MCF 10A (cell line): ENCODE measurements at regions not wholly inside any gene's neighbourhood (a gene's known extent, or its start where the extent isn't known, plus 50 kb on each side); places are given as distances from the start of the nearest gene placed in this dataset.

Source experiments
- BruUV-seq: library from RNA; stranded (reverse); fragments of 400-500 nt; replicated peaks from 2 replicates; lab custom pipeline; 2021; lab: Mats Ljungman, UMichigan
- CTCF ChIA-PET: fragments of 300-600 bp; sonication (Branson Sonifier 250); formaldehyde crosslinking; extraction: SDS; loops from one replicate; lab custom pipeline; 2021; ENCODE audit warnings: antibody characterized with exemption, inconsistent platforms; lab: Yijun Ruan, JAX
- POLR2A ChIA-PET: fragments of 300-600, 350-650 bp; sonication (Branson Sonifier 250); formaldehyde crosslinking; extraction: SDS; loops from one replicate; lab custom pipeline; 2020; ENCODE audit warnings: antibody characterized with exemption, inconsistent platforms; lab: Yijun Ruan, JAX
- DNase-seq: peaks from one replicate; pipeline ENCODE4 v3.0.0-alpha.2; 2018; ENCODE audit not compliant: unreplicated experiment
- H3K27ac Mint-ChIP-seq: one replicate; pipeline ENCODE4 v1.8.0; 2022; ENCODE audit warnings: mild to moderate bottlenecking, low read depth, mixed read lengths; ENCODE audit not compliant: unreplicated experiment
- H3K27me3 Mint-ChIP-seq: one replicate; pipeline ENCODE4 v1.8.0; 2022; ENCODE audit warnings: mixed read lengths; ENCODE audit not compliant: insufficient read depth, unreplicated experiment
- H3K36me3 Mint-ChIP-seq: one replicate; pipeline ENCODE4 v1.8.0; 2022; ENCODE audit warnings: mild to moderate bottlenecking, moderate library complexity, mixed read lengths; ENCODE audit not compliant: insufficient read depth, unreplicated experiment
- H3K4me1 Mint-ChIP-seq: one replicate; pipeline ENCODE4 v1.8.0; 2022; ENCODE audit warnings: mixed read lengths; ENCODE audit not compliant: insufficient read depth, unreplicated experiment
- H3K4me3 Mint-ChIP-seq: one replicate; pipeline ENCODE4 v1.8.0; 2022; ENCODE audit warnings: mild to moderate bottlenecking, moderate library complexity, mixed read lengths; ENCODE audit not compliant: unreplicated experiment
- H3K9me3 Mint-ChIP-seq: one replicate; pipeline ENCODE4 v1.8.0; 2022; ENCODE audit warnings: mixed read lengths; ENCODE audit not compliant: unreplicated experiment
- CTCF ChIP-seq: fragments of 200-600 bp; IDR thresholded peaks from one replicate; pipeline ENCODE4 v1.8.0; 2022; ENCODE audit warnings: antibody characterized with exemption, mild to moderate bottlenecking; ENCODE audit not compliant: unreplicated experiment
- intact Hi-C: fragments of 100-400 bp; cut with micrococcal nuclease; formaldehyde crosslinking; loops from 2 replicates; pipeline ENCODE4 v1.14.1; 2022

GRCh38 chr11:71109186-71109585 lies 143.2 kb downstream of the SHANK2 start:
- intact Hi-C loops = no loop called here
- no peaks in the 10 kb centered on the region for H3K36me3 Mint-ChIP-seq
- BruUV-seq = no TSS peak

GRCh38 chr11:71108013-71108865 lies 144.1 kb downstream of the SHANK2 start:
- ChIA-PET CTCF (no interaction called here), POLR2A (no interaction called here)
- Mint-ChIP-seq H3K27ac (no peak overlapping the region), H3K4me3 (no peak overlapping the region), H3K36me3 (no peaks in the 10 kb centered on the region), H3K27me3 (no peaks in the 10 kb centered on the region), H3K4me1 (no peaks in the 10 kb centered on the region), H3K9me3 (peaks cover 10% of the 10 kb centered on the region)
- DNase-seq = no peak
- TF ChIP-seq CTCF = no peak
- intact Hi-C loops = no loop called here
- BruUV-seq = no TSS peak

More at GRCh38 chr11:71109186-71109585, 143.2 kb downstream of the SHANK2 start:
- TF ChIP-seq CTCF = no peak
- Mint-ChIP-seq H3K4me1 (no peaks in the 10 kb centered on the region), H3K9me3 (peaks cover 10% of the 10 kb centered on the region), H3K27me3 (no peaks in the 10 kb centered on the region), H3K27ac (no peak overlapping the region), H3K4me3 (no peak overlapping the region)
- DNase-seq = no peak
- CTCF ChIA-PET = no interaction called here
- POLR2A ChIA-PET = no interaction called here

- Mint-ChIP-seq H3K4me1 (no peaks in the 10 kb centered on the region), H3K27ac (no peak overlapping the region), H3K36me3 (no peaks in the 10 kb centered on the region), H3K27me3 (no peaks in the 10 kb centered on the region), H3K4me3 (no peak overlapping the region), H3K9me3 (no peaks in the 10 kb centered on the region)
- no TSS peak for BruUV-seq
- ChIA-PET POLR2A (no interaction called here), CTCF (no interaction called here)
- intact Hi-C loops = no loop called here
- TF ChIP-seq CTCF = no peak
- no peak for DNase-seq
Measured at GRCh38 chr11:71106671-71107070, 145.7 kb downstream of the SHANK2 start.

- Mint-ChIP-seq H3K9me3 (no peaks in the 10 kb centered on the region), H3K4me3 (no peak overlapping the region), H3K27me3 (no peaks in the 10 kb centered on the region), H3K27ac (no peak overlapping the region), H3K4me1 (no peaks in the 10 kb centered on the region), H3K36me3 (no peaks in the 10 kb centered on the region)
- intact Hi-C loops = no loop called here
- TF ChIP-seq CTCF = no peak
- no TSS peak for BruUV-seq
- no peak for DNase-seq
- POLR2A ChIA-PET = no interaction called here
- CTCF ChIA-PET = interaction anchor here (0.7 kb wide), 1 partner anchor 42 kb away, joined by 3 read pairs; no protein-coding TSS in a partner anchor
Measured at GRCh38 chr11:71103266-71103665, 149.1 kb downstream of the SHANK2 start.
